Osteocyte (in vitro differentiated cells): ENCODE measurements at regions not wholly inside any gene's neighbourhood (a gene's known extent, or its start where the extent isn't known, plus 50 kb on each side); places are given as distances from the start of the nearest gene placed in this dataset.

Experiments used
- DNase-seq: peaks from one replicate; pipeline ENCODE4 v3.0.0; 2021; ENCODE audit warnings: mixed read lengths; ENCODE audit not compliant: unreplicated experiment; ENCODE audit errors: extremely low spot score
- H3K27ac Mint-ChIP-seq: one replicate; pipeline ENCODE4 v1.8.0; 2021; ENCODE audit warnings: mild to moderate bottlenecking, mixed read lengths; ENCODE audit not compliant: unreplicated experiment
- H3K27me3 Mint-ChIP-seq: one replicate; pipeline ENCODE4 v1.8.0; 2021; ENCODE audit warnings: mixed read lengths; ENCODE audit not compliant: unreplicated experiment
- H3K36me3 Mint-ChIP-seq: one replicate; pipeline ENCODE4 v1.8.0; 2021; ENCODE audit warnings: mixed read lengths; ENCODE audit not compliant: unreplicated experiment
- H3K4me1 Mint-ChIP-seq: one replicate; pipeline ENCODE4 v1.8.0; 2021; ENCODE audit warnings: mixed read lengths; ENCODE audit not compliant: unreplicated experiment
- H3K4me3 Mint-ChIP-seq: one replicate; pipeline ENCODE4 v1.8.0; 2021; ENCODE audit warnings: mild to moderate bottlenecking, moderate library complexity, mixed read lengths; ENCODE audit not compliant: unreplicated experiment
- H3K9me3 Mint-ChIP-seq: one replicate; pipeline ENCODE4 v1.8.0; 2021; ENCODE audit warnings: mixed read lengths; ENCODE audit not compliant: unreplicated experiment
- TF ChIP-seq, protein P1 (sequence below): fragments of 200-600 bp; sonication (generic); IDR thresholded peaks from 2 replicates; pipeline ENCODE4 v1.5.0; 2021; ENCODE audit warnings: antibody characterized with exemption, mild to moderate bottlenecking, moderate library complexity

GRCh38 chr21:33981391-33982101, 65.9 kb upstream of the ATP5PO start:
- H3K27me3 Mint-ChIP-seq, result peaks cover 2% of the 10 kb centered on the region
- TF ChIP-seq, protein P1, sequence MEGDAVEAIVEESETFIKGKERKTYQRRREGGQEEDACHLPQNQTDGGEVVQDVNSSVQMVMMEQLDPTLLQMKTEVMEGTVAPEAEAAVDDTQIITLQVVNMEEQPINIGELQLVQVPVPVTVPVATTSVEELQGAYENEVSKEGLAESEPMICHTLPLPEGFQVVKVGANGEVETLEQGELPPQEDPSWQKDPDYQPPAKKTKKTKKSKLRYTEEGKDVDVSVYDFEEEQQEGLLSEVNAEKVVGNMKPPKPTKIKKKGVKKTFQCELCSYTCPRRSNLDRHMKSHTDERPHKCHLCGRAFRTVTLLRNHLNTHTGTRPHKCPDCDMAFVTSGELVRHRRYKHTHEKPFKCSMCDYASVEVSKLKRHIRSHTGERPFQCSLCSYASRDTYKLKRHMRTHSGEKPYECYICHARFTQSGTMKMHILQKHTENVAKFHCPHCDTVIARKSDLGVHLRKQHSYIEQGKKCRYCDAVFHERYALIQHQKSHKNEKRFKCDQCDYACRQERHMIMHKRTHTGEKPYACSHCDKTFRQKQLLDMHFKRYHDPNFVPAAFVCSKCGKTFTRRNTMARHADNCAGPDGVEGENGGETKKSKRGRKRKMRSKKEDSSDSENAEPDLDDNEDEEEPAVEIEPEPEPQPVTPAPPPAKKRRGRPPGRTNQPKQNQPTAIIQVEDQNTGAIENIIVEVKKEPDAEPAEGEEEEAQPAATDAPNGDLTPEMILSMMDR, result no peak
- no peak for DNase-seq
- peaks cover 22% of the 10 kb centered on the region for H3K4me1 Mint-ChIP-seq
- no peaks in the 10 kb centered on the region for H3K36me3 Mint-ChIP-seq
- H3K9me3 Mint-ChIP-seq, result no peaks in the 10 kb centered on the region
- H3K4me3 Mint-ChIP-seq, result no peak overlapping the region
- no peak overlapping the region for H3K27ac Mint-ChIP-seq

- TF ChIP-seq, protein P1, result no peak
- H3K4me1 Mint-ChIP-seq, result peaks cover 33% of the 10 kb centered on the region
- no peaks in the 10 kb centered on the region for H3K9me3 Mint-ChIP-seq
- H3K27me3 Mint-ChIP-seq, result peaks cover 2% of the 10 kb centered on the region
- no peak for DNase-seq
- H3K36me3 Mint-ChIP-seq, result no peaks in the 10 kb centered on the region
- no peak overlapping the region for H3K27ac Mint-ChIP-seq
- H3K4me3 Mint-ChIP-seq, result no peak overlapping the region
Measured at GRCh38 chr21:33980276-33980916, 64.8 kb upstream of the ATP5PO start.

DNA sequence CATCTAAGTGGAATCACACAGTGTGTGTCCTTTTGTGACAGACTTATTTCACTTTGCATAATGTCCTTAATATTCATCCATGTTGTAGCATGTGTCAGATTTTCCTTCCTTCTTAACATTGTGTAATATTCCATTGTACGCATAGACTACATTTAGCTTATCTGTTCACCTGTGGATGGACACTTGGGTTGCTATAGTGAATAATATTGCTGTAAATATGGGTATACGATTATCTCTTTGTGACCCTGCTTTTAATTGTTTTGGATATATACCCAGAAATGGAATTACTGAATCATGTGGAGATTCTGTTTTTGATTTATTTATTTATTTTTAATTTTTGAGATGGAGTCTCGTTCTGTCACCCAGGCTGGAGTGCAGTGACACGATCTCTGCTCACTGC, 63.0 kb upstream of the ATP5PO start:
- TF ChIP-seq, protein P1, result no peak
- peaks cover 37% of the 10 kb centered on the region for H3K4me1 Mint-ChIP-seq

DNA sequence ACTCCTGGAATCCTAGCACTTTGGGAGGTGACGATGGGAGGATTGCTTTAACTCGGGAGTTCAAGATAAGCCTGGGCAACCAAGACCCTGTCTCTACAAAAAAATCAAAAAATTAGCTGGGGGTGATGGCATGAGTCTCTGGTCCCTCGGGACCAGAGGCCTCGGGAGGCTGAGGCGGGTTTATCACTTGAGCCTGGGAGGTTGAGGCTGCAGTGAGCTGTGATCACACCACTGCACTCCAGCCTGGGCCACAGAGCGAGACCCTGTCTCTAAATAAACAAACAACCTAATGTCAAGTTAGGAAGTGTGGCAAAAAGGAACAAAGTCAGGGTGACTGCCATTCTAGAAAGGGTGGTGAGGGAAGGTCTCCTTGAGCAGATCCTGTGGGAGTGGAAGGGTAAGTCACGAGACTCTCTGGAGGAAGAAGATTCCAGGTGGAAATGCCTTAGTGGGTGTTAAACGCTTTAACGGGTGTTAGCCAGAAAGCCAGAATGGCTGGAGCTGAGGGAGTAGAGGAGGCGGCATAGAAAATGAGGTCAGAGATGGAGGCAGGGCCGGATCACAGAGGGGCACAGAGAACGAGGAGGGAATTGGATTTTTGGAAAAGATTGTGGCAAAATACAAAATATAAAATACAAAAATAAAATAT, 62.2 kb upstream of the ATP5PO start:
- H3K27ac Mint-ChIP-seq, result peak overlapping the region; percentile 97
- no peaks in the 10 kb centered on the region for H3K9me3 Mint-ChIP-seq
- H3K36me3 Mint-ChIP-seq, result no peaks in the 10 kb centered on the region
- no peaks in the 10 kb centered on the region for H3K27me3 Mint-ChIP-seq
- peaks cover 37% of the 10 kb centered on the region for H3K4me1 Mint-ChIP-seq
- peak; percentile 27 for DNase-seq
- TF ChIP-seq, protein P1, result no peak
- H3K4me3 Mint-ChIP-seq, result no peak overlapping the region

More for the DNA sequence above, 63.0 kb upstream of the ATP5PO start:
- no peaks in the 10 kb centered on the region for H3K36me3 Mint-ChIP-seq
- peaks cover 2% of the 10 kb centered on the region for H3K27me3 Mint-ChIP-seq
- DNase-seq, result no peak
- H3K4me3 Mint-ChIP-seq, result no peak overlapping the region
- no peaks in the 10 kb centered on the region for H3K9me3 Mint-ChIP-seq
- no peak overlapping the region for H3K27ac Mint-ChIP-seq
